Omental fat pad (tissue), 3 donors: ENCODE measurements at regions not wholly inside any gene's neighbourhood (a gene's known extent, or its start where the extent isn't known, plus 50 kb on each side); places are given as distances from the start of the nearest gene placed in this dataset.

Experiments
- ATAC-seq: fragments of 150-250 bp; one replicate; pipeline ENCODE4 v1.9.1; 2016; ENCODE audit warnings: mild to moderate bottlenecking, moderate library complexity; ENCODE audit not compliant: low FRiP score
- DNase-seq: peaks from one replicate; pipeline ENCODE4 v3.0.0-alpha.2; 2019; ENCODE audit warnings: low spot score
- CTCF ChIP-seq, 3 donors: fragments of 450-650 bp; IDR thresholded peaks; one replicate each; pipeline ENCODE4 v1.5.1; 2016 to 2017; ENCODE audit warnings: antibody characterized with exemption in 3 of 3, mild to moderate bottlenecking in 3 of 3, moderate library complexity in 2 of 3

GRCh38 chr11:116505298-116506262, 267.2 kb downstream of the BUD13 start:
- no peak for TF ChIP-seq CTCF (IDR thresholded peaks at IDR 0.05)
- DNase-seq (no peak), ATAC-seq (no peak)

- ATAC-seq (no peak), DNase-seq (no peak)
- TF ChIP-seq CTCF (IDR thresholded peaks at IDR 0.05) = no peak
Observed at GRCh38 chr11:116504541-116505297, 268.1 kb downstream of the BUD13 start.

- no peak for TF ChIP-seq CTCF (IDR thresholded peaks at IDR 0.05)
- DNase-seq (no peak), ATAC-seq (no peak)
Observed at GRCh38 chr11:116503216-116504160, 269.3 kb downstream of the BUD13 start.

GRCh38 chr11:116502641-116503061, 270.1 kb downstream of the BUD13 start:
- no peak for ATAC-seq
- no peak for DNase-seq
- no peak for TF ChIP-seq CTCF (IDR thresholded peaks at IDR 0.05)

GRCh38 chr11:116501728-116502127, 271.1 kb downstream of the BUD13 start:
- no peak for TF ChIP-seq CTCF (IDR thresholded peaks at IDR 0.05)
- ATAC-seq = no peak
- DNase-seq = no peak

GRCh38 chr11:116500947-116501602, 271.7 kb downstream of the BUD13 start:
- no peak for TF ChIP-seq CTCF (IDR thresholded peaks at IDR 0.05)
- DNase-seq = no peak
- no peak for ATAC-seq
